ENCODE measurements at regions not wholly inside any gene's neighbourhood (a gene's known extent, or its start where the extent isn't known, plus 50 kb on each side); places are given as distances from the start of the nearest gene placed in this dataset.

- TF ChIP-seq REST (IDR thresholded peaks at IDR 0.05; ENCODE audit: low read depth) = no peak
- TF ChIP-seq RAD21 (IDR thresholded peaks at IDR 0.05; ENCODE audit: low read depth) = no peak
- no peak for TF ChIP-seq MAX (IDR thresholded peaks at IDR 0.05)
- TF ChIP-seq YY1 (IDR thresholded peaks at IDR 0.05; ENCODE audit: low read depth) = no peak
Observed at GRCh38 chr11:45093761-45094455, 52.5 kb upstream of the PRDM11 start.

Measured in Ishikawa (cell line).